HG03175 (cell line): ENCODE measurements at regions not wholly inside any gene's neighbourhood (a gene's known extent, or its start where the extent isn't known, plus 50 kb on each side); places are given as distances from the start of the nearest gene placed in this dataset.

ENCODE experiments used
- ATAC-seq: cut with Tn5 transposase; IDR thresholded peaks from one replicate; pipeline ENCODE4 v1.9.1; 2021; ENCODE audit warnings: mild to moderate bottlenecking, moderate library complexity; ENCODE audit not compliant: unreplicated experiment

DNA sequence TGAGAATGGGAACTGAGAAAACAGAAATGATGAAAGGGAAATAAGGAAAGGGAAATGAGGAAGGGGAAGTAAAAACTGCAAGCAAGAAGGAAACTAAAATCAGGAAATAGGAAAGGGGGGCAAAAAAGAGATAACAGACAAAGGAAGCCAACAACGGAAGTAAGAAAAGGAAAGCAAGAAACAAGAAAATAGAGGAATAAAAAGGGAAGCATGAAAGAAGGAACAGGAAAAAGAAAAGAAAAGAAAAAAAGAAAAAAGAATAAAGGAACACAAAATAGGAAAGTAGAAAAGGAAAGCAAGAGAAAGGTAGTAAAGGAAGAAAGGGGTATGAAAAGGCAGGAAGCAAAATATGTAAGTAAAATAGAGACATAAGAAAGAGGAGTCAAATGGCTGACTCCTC, 241.2 kb upstream of the NCKAP5 start:
- ATAC-seq: no peak

DNA sequence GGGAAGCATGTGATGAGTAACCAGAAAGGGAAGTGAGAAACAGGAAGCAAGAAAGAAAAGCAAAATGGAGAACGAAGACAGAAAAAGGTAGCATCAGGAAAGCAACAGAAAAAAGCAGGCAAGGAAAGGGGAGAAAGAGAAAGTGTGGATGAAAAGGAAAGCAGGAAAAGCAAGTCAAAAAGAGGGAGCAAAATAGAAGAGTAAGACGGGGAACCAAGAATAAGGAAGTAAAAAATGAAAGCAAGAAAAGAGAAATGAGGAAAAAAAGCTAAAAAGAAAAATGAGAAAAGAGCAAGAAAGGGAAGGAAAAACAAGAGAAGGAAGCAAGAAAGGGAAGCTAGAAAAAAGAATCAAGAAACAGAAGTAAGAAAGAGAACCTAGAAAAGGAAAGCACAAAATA, 242.3 kb upstream of the NCKAP5 start:
- ATAC-seq: no peak

DNA sequence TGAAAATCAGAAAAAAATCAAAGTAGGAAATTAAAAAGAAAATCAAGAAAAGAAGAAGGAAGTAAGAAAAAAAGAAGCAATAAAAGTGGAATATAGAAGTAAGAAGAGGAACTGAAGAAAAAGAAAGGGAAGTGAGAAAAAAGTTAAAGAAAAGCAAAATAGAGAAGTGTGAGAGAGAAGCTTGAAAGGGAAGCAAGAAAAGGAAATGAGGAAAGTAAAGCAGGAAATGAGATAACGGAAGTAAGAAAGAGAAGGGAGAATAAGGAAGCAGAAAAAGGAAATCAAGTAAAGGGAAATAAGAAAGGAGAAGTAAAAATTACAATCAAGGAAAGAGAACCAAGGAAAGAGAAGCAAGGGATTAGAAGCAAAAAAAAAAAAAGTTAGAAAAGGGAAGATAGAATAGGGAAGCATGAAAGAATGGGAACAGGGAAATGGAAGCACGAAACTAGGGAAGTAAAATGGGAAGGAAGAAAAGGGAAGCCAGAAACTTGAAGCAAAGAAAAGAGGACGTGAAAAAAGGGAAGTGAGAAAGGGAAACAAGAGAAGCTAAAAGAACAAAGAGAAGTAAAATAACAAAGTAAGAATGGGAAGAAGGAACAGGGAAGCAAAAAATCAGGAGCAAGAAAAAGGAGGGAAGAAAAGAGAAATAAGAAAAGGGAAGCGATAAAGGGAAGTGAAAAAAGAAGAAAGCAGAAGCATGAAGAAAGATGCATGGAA, 243.3 kb upstream of the NCKAP5 start:
- ATAC-seq: no peak

DNA sequence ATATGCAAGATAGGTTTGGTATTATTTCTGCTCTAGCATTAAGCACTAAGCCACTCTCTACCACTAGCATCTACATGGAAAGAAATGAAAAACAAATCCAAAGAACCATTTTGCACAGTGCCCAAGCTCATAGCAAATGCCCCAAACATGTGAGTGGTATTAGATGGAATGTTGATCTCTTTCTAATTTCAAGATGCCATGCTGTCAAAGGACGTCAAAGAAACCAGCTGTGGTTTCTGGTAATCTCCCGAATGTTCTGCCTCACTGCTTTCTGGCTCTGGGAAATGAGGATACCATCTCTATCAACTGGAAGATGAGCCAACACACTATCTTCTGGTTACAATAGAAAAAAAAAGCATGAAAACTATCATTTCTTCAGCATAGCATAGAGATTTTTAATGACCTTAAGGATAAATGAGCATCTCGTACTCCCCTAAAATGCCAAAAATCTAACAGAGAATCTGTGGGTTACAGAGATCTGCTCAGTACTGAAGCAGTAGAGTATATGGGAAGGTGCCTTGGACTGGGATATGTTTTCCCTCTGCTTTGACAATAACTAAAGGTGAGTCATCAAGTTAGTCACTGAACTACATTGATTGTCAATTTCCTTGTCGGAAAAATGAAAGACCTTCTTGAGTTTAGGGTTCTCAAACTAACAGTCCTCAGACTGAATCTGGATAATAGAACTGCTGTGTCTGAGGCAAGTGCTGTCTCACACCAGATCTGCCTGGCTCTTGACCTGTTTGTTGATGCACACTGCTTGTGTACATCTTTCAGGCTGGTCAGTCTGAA, 244.8 kb upstream of the NCKAP5 start:
- no peak for ATAC-seq

DNA sequence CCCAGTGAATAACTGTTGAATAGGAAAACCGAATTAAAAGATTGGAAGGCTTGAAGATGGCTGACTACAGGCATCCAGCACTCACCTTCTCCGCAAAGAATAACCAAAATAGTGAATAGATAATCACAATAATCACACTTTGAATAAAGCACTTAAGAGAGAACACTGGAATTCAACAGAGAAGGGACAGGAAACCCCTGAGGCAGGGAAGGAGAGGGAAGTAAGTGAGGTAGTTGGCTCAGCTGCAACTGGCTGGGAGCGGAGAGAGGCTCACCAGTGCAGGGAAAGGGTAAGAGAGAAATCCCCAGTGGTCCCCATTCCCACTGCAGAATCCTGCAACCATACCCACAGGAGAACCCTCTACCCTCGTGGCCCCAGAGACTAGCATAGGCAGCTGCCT, 246.6 kb upstream of the NCKAP5 start:
- ATAC-seq: no peak

DNA sequence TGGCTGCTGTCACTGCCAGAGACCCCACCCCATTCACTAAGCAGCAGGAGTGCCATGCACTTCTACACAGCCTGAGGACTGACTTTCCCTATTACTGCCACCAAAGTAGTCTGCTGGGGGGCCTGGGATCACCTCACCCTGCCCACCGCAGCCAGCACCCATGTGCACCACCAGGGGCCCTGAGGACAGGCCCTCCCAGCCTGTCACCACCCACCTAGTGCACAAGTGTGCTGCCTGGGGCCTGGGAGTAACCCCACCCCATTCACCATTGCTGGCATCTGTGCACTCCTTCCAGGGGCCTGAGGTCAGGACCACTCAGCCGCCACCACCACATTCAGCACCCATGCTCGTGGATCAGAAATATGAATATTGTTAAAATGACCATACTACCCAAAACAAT, 247.8 kb upstream of the NCKAP5 start:
- no peak for ATAC-seq

DNA sequence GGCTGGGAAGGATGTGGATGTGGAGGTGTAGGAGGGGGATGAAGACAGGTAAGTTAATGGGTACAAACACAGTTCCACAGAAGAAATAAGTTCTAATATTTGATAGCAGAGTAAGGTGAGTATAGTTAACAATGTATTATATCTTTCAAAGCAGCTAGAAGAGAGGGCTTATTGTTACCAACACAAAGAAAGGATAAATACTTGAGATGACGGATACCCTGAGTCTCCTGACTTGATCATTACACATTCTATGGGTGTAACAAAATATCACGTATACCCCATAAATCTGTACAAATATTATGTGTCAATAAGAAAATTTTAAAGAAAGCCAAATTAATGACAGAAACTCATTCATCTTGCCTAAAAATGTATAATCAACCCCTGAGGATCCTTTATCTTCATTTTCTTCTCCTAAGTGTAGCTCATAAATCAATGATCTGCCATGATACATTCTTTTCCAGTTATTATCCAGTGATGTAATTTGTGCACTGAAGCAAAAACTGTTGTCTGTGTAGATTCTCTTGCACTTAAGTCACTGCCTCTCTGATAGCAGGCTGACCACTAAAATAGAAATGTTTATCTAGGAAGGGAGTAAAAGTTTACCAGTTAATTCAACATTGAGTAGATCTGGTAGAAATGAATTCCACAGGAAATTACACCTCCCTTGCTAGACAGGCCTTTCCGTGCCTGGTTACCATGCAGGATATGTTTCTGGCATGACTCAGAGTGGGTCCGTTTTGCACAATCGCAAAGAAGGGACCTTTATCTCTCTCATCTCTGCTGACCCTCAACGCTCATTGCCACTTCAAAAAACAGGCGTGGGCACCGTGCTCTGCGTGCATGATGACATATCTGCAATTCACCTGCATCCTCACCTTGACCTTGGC, 249.7 kb upstream of the NCKAP5 start:
- ATAC-seq: no peak

DNA sequence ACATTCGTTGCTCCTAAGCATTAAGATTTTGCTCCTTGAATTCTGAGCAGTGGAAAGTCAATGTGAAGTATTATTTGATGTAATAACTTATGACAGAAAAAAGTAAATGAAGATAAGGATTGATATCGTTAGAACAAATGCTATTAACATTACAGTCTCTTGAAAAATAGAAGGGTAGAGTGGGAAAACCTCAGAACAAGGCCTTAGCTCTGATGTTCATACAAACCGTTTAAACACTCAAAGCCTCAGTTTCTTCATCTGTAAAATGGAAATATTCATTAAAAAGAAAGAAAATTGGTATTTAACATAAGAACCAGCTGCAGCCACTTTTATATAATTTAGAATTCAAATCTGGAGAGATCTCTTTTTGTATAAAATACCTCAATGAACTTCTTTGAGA, 250.4 kb upstream of the NCKAP5 start:
- no peak for ATAC-seq

DNA sequence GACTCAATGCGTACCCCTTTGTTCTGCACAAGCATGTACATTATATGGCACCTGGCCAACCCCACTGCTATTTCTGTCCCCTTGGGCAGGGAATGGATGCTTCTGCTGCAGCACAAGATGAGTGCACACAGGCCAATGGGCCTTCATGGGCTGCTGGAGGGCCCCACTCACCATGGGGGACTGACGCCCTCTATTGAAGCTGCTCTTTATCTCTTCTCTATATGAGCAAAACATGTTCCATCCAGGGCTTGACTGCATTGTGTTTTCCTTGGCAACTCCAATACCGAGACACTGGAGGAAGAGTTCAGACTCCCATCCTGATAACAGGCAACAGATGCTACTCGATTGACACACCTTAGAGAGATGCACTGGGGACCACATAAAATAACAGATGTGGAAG, 251.6 kb upstream of the NCKAP5 start:
- ATAC-seq: no peak

DNA sequence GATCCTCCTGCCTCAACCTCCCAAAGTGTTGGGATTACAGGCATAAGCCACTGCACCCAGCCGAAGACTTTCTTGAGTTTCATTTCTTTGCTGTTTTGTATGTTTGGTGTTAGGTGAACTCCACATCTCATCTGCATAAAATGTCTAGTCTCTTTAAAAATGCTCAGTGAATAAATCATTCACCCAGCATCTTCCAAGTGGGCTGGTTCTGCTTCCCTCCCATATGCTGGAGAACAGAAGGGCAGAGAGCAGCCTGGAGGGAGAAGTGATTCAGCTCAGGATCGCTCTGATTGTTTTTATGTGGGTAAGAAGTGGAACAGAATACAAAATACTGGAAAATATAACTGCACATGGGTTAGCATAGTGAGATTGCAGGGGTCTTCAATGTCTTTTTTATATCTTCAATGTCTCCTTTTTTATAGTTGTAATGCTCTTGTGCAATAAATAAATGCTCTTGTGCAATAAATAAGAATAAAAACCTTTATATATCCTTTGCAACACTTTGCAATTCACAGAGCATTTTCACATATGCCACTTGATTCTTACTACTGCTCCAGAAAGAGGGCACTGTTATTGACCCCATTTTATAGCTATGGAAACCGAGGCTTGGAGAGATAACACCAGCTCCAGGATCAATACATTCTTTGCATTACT, 253.0 kb upstream of the NCKAP5 start:
- ATAC-seq: no peak

DNA sequence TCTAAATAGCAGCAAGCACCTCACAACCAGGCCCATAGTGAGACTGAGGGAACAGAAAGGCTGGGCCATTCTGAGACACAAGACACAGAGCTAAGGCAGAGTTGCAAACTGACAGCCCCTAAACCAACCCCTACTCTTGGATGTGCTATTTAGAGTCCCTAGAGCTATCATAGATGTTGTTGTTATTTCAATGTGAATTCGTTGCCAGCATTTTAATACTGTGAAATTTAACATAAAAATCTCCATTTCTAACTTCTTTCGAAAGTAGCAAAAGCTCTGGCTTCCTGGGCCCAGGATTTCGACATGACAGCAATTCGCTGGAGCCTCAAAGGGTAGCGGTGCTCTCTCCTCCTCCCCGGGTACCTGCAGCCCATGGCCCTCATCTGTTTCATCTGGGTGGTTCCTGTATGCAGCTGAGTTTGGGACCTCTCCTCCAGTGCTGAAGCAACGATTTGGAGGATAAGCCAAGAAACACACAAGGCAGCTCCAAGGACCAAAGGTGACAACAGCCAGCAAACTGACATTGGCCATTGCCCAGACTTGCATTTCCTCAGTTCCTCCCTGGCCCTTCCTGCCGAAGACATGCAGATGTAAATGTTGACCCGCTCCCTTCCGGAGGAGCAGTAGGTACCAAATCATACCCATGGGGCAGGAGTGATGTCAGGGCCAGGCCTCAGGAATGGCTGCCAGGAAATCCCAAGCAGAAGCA, 254.4 kb upstream of the NCKAP5 start:
- no peak for ATAC-seq

DNA sequence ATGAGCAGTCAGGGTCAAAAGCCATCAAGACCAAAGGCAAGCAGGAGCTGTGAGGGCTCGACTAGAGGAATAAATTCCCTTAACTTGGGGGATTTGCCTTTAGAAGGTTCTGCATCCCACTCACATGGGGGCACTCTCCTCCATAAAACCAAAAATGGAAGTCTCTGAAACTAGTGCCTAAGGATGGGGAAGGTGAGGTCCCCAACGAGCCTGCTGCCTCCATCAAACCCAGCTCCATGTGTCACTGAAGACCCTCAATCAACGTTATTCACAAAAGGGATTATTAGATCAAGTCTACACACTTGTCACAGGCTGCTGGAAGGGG, 254.9 kb upstream of the NCKAP5 start:
- no peak for ATAC-seq

DNA sequence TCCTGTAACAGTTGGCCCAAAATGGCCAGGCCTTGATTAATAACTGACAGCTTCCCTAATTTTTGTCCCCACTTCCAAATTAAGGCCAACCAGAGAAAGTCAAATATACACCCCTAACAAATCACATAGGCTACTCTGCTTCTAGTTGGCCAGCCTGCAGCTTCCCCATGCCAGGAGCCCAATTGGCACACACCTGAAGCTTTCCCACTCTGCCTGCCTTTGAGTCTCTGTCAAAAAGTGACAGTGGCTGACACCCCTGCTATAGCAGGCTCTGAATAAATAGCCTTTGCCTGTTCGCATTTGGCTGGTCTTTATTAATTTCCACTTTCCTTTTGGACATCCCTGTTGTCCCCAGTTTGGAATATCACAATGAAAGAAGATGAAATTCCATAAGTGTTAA, 256.6 kb upstream of the NCKAP5 start:
- no peak for ATAC-seq

DNA sequence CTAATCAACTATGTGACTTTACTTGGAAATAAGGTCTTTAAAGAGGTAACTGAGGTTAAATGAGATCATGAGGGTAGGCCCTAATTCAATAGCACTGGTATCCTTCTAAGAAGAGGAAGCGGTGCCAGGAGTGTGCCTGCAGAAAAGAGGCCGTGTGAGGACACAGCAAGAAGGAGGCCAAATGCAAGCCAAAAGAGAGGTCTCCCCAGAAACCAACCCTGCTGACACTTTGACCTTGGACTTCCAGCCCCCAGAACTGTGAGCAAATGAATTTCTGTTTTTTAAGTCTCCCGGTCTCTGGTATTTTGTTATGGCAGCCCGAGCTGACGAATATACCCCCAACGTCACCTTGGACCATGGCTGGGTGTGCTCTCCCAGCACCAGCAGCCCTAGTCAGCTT, 257.5 kb upstream of the NCKAP5 start:
- ATAC-seq: no peak

DNA sequence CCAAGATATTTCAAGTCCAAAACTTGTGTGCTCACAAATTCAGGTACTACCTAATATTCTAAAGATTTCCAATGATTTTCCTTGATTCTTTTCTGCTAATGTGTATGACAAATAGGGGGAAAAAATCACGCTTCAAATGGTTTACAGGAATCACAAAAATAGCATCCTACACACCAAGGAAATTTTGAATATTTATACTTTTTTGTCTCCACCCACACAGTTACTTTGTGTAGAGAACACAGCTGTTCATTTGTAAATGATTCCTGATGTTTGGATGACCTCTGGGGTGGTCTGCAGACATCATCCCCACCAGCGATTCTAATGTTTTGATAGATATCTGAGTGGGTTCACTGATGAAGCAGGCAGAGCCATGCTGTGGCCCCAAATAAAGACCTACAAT, 260.6 kb upstream of the NCKAP5 start:
- ATAC-seq: no peak

DNA sequence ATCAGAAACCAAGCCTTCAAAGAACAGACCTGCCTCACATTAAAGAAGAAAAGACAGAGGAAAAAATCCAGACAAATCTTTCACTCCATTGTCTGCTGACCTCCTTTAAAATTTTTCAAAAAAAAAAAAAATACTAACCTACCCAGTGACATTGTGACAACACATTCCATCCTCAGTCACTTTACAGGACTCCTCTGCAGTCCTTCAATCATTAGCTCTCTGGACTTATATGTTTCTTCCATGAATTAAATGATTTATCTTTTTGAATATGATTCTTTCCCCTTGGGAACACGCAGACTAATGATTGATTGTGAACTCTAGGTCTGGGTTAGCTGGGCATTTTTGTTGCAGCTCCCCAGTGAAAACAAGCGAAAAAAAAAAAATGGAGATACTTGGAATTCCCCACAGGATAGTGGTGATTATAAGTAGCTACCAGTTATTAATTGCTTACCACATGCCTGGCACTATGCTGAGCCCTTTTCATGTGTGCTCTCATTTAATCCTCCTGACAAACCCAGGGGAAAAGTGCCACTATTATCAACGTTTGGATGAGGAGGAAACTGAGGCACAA, 261.3 kb upstream of the NCKAP5 start:
- no peak for ATAC-seq

DNA sequence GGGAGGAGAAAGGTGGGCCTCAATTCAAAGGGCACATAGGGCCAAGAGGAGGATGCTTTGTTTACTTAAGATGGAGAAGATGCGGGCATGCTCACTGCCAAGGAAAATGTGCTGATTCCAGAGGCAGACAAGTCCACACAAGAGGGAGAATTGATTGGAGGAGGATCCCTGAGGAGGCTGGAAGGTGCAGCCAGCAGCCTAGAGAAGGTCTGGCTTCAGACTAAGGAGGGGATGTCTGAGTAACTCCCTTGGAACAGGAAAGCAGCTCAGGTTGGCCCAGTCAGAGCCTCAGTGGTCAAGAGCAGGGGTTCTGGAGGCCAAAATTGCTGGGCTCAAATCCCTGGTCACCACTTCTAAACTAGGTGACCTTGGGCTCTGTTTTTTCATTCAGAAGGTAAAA, 265.5 kb upstream of the NCKAP5 start:
- ATAC-seq: no peak

DNA sequence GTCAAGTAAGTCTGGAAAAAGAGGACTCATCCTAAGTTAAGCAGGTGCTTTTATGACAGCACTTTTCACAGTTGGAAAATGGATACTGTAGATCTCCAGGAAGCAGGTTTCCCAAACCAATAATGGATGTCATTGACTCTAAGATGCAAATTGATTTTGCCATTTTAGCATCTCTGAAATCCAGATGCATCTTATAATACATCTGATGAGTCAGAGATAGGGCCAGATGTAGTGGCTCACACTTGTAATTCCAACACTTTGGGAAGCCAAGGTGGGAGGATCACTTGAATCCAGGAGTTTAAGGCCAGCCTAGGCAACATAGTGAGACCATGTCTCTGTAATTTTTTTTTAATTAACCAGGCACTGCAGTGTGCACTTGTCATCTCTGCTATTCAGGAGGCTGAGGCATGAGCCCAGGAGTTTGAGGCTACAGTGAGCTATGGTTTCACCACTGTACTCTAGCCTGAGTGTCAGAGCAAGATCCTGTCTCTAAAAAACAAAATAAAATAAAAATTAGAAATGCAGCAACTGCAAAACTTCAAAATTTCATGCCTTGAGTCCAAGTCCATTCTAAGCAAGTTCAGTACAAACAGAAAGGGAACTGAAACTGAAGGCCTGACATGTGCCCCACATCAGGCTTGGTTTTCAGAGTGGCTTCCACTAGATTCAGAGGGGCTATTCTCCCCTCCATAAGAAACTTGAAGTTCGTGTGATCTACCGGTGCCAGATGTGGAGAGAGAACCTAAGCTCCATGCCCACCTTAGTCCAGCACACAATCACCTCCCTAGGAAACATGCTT, 267.8 kb upstream of the NCKAP5 start:
- ATAC-seq: peak; percentile 64

DNA sequence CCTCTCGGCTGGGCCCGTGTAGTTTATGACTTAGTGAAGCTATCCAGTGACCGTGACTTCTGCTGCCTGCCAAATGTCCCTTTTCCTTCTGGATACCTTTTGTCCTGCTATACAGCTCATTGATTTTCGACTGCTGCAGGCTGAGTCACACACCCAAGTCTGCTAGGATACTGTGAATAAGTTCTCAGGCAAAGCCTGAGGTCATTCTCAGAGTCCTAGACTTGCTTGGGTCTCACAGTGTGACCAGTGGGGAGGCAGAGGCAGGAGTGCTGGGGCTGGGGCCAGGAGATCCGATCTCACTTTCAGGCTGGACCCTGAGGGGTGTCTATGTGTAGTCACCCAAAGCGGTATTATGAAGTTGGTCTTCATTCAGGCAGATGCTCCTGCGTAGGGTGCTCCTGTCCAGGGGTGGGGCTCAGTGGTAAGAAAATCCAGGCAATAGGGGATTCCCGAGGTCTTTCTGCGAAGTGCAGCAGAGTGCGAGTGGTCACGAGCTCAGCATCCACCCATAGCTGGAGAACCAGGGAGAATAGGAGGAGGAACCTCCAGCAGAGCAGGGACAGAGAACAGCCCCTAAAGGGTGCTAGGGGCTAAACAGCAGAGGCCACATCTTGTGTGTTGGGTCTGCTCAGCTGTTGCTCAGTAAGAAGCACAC, 268.6 kb upstream of the NCKAP5 start:
- ATAC-seq: no peak
